HG02884 (cell line): ENCODE measurements at regions not wholly inside any gene's neighbourhood (a gene's known extent, or its start where the extent isn't known, plus 50 kb on each side); places are given as distances from the start of the nearest gene placed in this dataset.
"Not testable (repeated sequence)": the region's sequence is repeated elsewhere in the genome, so short reads cannot be mapped to it uniquely, and the experiment has no call there.

Experiments
- ATAC-seq: cut with Tn5 transposase; IDR thresholded peaks from one replicate; pipeline ENCODE4 v1.9.1; 2021; ENCODE audit warnings: mild to moderate bottlenecking, moderate library complexity; ENCODE audit not compliant: unreplicated experiment

- no peak for ATAC-seq
Observed at GRCh38 chr18:27301615-27302378, 116.7 kb upstream of the CHST9 start.

GRCh38 chr18:27298214-27298804, 113.2 kb upstream of the CHST9 start:
- ATAC-seq: no peak

- not testable (repeated sequence) for ATAC-seq
Observed at GRCh38 chr18:27285973-27286562, 101.0 kb upstream of the CHST9 start.

DNA sequence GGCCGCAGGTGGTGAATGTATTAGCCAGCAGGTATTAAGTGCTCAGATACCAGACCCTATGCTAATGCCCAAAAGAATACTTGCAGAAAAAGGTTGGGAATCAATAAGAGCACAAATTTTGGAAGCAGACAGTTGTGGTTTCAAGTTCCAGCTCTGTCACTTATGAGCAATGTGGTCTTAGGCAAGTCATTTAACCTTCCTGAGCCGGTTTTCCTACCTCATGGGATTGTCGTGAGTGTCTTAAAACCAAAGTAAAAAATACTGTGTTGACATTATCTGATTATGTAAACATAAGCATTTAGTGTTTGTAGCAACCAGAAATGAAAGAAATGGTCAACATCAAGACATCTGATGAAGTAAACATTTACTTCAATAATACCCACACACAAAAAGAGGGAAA, 93.0 kb upstream of the CHST9 start:
- no peak for ATAC-seq

GRCh38 chr18:27277554-27277953, 92.4 kb upstream of the CHST9 start:
- no peak for ATAC-seq

DNA sequence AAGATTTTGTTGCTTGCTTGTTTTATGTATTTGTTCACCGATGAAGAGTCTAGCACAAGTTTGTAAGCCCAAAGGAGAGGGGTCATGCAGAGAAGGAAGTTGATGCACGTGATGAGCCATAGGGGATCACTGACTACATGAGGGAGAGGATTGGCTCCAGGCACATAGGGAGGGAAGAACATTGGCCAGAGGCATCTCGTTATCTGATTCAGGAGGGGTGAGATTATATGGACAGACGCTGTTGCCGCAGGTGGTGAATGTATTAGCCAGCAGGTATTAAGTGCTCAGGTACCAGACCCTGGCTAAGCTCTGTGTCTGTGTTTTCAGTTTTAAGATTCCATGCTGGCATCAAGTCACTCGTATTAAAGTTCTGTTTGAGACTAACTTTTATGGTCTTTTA, 91.8 kb upstream of the CHST9 start:
- ATAC-seq: no peak

- no peak for ATAC-seq
Observed at GRCh38 chr18:27276479-27276878, 91.4 kb upstream of the CHST9 start.

DNA sequence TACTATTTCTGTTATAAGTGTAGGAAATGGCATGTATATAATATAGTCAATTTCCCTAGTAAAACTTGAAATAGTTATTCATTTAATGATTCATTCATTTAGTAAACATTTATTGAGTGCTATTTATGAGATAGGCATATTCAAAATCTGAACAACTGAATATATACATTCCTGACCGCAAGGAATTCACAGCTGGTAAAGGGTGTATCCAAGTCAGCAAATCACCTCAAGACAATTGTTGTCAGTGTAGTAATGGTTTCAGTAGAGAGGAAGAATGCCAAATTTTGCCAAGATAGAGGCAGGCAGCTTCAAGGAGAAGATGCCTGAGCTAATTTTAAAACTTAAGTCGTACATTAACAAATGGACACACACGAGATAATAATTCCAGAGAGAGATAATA, 89.8 kb upstream of the CHST9 start:
- ATAC-seq: no peak

DNA sequence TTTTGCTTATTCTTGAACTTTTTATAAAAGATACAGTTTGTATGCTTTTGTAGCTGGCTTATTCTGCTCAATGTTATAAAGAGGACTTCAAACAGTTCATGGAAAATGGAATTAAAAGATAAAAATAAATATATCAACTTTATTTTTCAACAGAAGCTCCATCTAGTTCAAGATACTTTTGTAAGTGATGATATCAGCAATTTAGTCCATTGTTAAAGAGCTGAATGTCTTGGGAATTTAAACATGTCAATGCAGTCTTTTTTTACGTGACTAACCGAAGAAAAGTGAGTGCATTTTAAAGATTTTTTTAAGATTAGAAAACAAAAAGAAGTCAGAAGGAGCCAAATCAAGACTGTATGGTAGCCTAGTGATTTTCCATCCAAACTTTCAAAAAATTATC, 85.4 kb upstream of the CHST9 start:
- no peak for ATAC-seq

DNA sequence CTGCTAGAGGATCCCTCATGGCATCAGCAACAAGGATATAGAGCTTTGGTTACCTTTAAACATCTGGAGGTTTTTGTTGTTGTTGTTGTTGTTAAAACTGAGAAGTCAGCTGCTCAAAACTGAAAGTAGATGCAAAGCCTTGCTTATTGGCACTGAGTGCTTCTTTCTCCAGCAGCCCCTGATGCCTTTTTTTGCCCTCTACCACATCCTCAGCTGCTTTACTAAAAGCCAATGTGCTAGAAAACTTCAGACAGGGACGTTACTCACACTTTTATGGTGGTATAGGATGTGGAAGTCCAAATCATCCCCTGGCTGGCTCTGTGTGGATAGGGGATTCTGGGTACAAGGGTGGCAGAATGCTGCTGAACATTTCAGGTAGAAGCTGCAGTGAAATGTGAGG, 78.3 kb upstream of the CHST9 start:
- no peak for ATAC-seq

GRCh38 chr18:27261769-27262549, 76.9 kb upstream of the CHST9 start:
- ATAC-seq: no peak

DNA sequence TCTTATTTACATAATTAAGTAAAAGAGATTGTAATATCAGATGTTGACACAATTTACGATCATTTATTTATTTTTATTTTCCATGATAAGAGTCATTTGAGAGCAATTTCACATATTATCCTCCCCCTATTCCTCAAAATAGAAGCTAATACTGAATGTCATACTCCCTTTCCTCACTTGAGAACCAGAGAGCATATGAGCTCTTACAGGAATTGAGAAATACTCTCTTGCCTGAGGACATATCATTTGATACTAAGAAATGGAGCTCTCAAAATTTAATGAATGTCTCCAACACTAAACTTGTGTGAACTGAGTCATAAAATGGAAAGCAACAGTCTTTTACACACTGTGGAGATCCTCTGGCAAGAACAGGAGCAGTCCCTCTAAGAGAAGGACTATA, 68.5 kb upstream of the CHST9 start:
- no peak for ATAC-seq

DNA sequence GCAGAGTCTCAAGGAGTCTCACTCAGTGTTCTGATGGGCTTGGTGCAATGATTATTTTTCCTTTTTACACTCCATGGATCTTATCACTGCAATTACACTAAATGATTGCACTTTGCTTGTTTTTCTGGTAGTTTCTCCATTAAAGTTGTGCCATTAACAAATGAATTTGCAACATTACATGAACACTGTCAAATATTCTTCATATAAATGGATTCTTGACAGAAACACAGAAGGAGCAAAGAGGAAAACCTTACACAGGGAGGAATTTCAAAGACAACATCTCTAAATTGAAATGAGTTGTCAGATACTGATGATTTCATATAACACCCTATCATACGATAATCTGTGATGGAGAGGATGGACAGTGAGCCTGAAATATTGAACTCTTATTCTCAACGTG, 65.4 kb upstream of the CHST9 start:
- no peak for ATAC-seq

DNA sequence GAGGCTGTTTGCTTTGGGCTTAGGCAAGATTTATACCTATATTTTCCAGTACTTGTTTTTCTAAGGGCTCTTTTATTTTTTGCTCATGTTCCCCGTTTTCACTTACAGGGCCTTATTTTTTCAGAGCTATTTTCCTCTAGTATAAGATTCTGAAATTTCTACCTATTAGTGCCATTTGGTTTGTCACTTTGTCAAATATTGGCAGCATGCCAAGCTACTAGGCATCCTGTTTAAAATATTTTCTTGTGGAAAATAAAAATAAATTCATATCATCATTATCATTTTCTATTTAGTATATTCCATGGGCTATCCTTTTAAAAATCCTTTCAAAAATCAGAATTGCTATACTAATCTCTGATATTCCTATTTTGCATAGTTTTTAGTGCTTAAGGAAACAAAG, 64.8 kb upstream of the CHST9 start:
- ATAC-seq: no peak

DNA sequence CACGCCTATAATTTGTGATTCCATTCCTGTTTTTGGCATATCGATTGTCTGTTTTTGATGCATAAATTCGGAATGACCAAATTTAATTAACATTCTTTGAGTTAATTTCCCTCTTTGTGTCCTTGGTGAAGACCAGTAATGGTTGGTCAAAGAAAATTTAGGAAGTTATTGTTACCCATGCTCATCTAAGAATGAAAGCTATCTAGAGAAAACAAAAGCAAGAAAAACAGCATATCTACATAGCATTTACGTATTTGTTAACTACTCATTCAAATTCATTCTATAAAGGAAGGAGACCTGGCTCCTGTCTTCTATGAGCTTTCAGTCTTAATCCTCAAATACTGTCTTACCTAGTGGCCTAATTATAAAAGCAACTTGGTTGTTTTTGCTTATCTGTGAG, 59.2 kb upstream of the CHST9 start:
- no peak for ATAC-seq

GRCh38 chr18:27242392-27243047, 57.4 kb upstream of the CHST9 start:
- no peak for ATAC-seq

- no peak for ATAC-seq
Observed at GRCh38 chr18:27240383-27240782, 55.3 kb upstream of the CHST9 start.

- ATAC-seq: no peak
Observed at GRCh38 chr18:27239669-27240068, 54.6 kb upstream of the CHST9 start.

DNA sequence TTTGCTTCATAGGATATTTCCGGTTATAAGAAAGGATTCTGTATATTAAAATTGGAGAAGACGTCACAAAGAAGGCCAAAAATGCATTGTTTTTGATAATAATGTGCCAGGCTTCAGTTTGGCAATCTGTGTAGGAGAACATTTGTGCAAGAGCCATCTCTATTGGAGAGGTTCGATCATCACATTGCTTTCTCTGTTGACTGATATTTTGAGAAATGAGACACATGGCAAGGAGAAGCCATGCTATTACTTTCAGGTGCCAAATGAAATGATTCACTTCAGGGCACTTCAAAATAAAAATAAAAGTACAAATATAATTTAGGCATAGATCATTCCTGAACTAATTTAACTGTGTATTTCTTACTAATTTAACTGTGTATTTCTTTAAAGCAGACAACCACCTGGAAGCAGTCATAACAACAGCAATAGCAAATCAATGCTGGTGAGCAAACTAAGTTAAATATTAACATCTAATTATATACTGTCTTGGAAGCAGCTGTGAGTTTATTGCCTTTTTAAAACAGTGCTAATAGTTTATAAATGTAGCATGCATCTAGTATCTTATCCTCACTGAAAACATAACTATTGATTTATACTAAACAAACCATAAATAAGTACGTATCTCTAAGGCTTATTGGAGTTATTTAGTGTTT, 50.2 kb upstream of the CHST9 start:
- ATAC-seq: no peak
